Upper lobe of left lung (tissue), 4 donors: ENCODE measurements at regions not wholly inside any gene's neighbourhood (a gene's known extent, or its start where the extent isn't known, plus 50 kb on each side); places are given as distances from the start of the nearest gene placed in this dataset.
"Not testable (repeated sequence)": the region's sequence is repeated elsewhere in the genome, so short reads cannot be mapped to it uniquely, and the experiment has no call there.

Experiments used
- EP300 ChIP-seq, 4 donors: sonication (generic); formaldehyde crosslinking; IDR thresholded peaks; one replicate each; pipeline ENCODE4 v1.5.1; 2017; ENCODE audit warnings: antibody characterized with exemption in 4 of 4, control low read depth in 2 of 4
- POLR2A ChIP-seq, 4 donors: fragments of 450-650 bp; IDR thresholded peaks; one replicate each; pipeline ENCODE4 v1.5.1; 2016 to 2017; ENCODE audit warnings: antibody characterized with exemption in 4 of 4, mild to moderate bottlenecking in 2 of 4
- POLR2AphosphoS5 ChIP-seq, 2 donors: sonication (generic); formaldehyde crosslinking; IDR thresholded peaks; one replicate each; pipeline ENCODE4 v1.5.1; 2017; ENCODE audit warnings: antibody characterized with exemption in 2 of 2
- TF ChIP-seq, protein P1 (sequence below), 6 experiments: fragments of 450-650 bp in 4 of 6; fragments of 200-600 bp in 2 of 6; sonication (generic) in 2 of 6; IDR thresholded peaks; one replicate each; pipeline ENCODE4 v1.5.1; 2016 to 2019; ENCODE audit warnings: antibody characterized with exemption in 6 of 6

DNA sequence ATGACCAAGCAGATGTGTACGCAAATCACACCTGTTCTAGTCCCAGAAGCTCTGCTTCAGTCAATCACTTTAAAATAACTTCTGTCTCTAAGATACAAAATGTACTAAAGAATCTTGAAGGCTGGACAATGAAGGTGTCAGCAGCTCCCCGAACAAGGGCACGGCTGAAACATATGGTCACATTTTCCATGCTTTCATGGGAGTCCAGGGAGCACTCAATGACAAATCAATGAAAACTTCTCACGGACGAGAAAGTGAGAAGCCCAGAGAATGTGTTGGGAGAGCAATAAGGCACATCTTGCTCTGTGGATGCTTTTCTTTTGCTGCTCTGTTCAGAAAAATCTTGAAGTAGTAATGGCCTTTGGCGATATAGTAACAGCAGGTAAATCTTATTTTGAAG is 1548.7 kb downstream of the KHDRBS2 start:
- TF ChIP-seq, protein P1, sequence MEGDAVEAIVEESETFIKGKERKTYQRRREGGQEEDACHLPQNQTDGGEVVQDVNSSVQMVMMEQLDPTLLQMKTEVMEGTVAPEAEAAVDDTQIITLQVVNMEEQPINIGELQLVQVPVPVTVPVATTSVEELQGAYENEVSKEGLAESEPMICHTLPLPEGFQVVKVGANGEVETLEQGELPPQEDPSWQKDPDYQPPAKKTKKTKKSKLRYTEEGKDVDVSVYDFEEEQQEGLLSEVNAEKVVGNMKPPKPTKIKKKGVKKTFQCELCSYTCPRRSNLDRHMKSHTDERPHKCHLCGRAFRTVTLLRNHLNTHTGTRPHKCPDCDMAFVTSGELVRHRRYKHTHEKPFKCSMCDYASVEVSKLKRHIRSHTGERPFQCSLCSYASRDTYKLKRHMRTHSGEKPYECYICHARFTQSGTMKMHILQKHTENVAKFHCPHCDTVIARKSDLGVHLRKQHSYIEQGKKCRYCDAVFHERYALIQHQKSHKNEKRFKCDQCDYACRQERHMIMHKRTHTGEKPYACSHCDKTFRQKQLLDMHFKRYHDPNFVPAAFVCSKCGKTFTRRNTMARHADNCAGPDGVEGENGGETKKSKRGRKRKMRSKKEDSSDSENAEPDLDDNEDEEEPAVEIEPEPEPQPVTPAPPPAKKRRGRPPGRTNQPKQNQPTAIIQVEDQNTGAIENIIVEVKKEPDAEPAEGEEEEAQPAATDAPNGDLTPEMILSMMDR (IDR thresholded peaks at IDR 0.05), result not testable (repeated sequence)
- TF ChIP-seq POLR2A, POLR2AphosphoS5, EP300 (IDR thresholded peaks at IDR 0.05): not testable (repeated sequence)
